HG03039 (cell line): ENCODE measurements at regions not wholly inside any gene's neighbourhood (a gene's known extent, or its start where the extent isn't known, plus 50 kb on each side); places are given as distances from the start of the nearest gene placed in this dataset.

Experiments
- ATAC-seq: cut with Tn5 transposase; IDR thresholded peaks from one replicate; pipeline ENCODE4 v1.9.1; 2021; ENCODE audit warnings: mild to moderate bottlenecking, moderate library complexity; ENCODE audit not compliant: unreplicated experiment

DNA sequence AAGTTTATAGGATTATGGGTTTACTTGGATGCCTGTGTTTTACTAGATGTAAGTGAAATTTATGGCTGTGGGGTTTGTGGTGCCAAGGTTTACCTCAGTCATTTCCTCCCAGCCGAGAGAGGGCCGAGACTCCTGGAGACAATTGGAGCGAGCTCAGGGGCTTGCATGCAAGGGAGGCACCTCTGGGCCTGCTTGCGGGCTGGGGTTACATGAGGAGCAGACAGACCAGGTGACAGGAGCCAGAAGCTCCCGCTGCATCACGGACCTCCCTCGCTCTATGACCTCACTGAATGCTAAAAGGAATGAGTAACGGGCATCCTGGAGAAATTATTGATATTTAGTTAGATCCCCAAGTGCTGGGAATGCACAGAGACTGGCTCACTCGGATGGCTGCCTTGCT is 275.2 kb upstream of the KIRREL3 start:
- no peak for ATAC-seq

DNA sequence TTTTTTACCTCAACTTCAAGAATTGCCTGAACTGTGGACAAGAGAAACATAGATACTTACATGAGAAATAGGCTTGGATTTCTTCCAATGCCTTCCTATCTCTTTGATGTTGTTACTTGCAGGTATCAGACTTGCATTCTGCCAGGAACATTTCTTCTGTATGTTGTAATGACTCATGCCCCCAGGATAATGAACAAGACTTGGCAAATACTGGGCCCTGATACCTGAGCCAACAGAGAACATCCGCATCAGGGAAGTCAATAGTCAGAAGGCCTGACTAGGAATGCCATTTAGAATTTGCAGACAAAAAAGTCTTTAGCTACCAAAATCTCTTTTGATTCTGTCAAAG is 273.7 kb upstream of the KIRREL3 start:
- no peak for ATAC-seq

DNA sequence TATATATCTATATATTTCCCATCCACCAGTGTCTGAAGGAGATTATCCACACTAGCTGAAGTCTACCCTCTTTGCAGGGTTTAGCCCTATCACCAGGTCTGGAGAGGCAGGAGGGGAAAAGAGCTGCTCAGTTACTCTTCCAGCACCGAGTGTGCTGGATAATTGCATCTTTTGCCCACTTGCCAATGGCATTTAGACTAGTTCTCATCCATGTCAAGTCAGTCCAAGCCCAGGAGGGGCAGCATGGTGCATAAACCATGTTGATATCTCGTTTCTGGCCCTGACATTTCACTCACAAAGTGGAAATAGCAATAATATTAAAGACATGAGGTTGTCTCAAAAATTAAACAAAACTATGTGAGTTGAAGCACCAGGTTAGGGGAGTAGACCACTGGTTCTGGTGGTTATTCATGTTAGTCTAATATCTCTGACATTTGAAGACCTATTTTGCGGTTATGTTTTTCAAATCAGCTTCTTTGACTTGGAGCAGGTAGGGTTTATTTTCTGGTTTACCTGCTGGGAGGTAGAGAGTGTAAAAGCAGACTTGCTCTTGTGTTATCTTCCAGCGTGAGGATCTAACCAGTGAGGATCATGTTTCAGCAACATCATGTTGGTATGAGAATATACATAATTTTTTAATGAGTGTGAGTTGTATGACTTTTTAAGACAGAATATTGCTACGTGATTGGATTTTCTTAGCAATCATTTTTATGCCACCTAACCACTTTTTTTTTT is 273.2 kb upstream of the KIRREL3 start:
- no peak for ATAC-seq

DNA sequence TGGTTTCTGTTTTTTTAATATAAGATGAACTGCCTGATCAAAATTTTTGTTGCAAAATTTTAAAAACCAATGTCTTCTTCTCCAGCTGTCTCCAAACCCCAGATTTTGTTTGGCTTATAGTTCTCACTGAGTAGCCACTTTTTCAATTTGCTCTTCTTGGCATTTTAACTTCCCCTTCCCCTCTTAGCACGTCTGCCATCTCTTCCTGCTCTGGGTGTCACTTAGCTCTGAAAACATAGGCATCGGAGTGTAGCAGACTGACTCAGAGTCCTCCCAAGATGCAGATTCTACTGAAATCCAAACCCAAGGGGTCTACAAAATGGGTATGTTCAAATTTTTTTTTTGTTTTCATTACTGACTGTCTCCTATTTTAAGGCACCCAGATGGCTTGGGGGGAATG is 270.3 kb upstream of the KIRREL3 start:
- ATAC-seq, result no peak

DNA sequence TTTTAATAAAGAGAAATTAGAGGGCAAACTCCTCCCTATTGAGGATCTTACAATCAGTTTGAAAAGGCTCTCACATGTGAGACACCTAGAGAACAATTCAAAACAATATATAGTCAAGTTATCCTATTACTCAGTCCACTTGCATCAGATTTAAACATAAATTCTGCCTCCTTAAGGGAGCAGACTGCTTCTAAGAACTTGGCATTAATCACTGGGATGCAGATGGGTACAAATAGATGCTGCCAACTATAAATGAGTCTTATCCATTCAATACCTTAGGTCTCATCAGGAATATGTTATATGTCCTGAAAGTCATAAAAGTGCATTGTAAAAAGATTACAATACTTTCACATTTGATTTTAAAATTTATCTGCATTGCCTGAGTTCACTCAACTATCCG is 269.3 kb upstream of the KIRREL3 start:
- ATAC-seq, result no peak

DNA sequence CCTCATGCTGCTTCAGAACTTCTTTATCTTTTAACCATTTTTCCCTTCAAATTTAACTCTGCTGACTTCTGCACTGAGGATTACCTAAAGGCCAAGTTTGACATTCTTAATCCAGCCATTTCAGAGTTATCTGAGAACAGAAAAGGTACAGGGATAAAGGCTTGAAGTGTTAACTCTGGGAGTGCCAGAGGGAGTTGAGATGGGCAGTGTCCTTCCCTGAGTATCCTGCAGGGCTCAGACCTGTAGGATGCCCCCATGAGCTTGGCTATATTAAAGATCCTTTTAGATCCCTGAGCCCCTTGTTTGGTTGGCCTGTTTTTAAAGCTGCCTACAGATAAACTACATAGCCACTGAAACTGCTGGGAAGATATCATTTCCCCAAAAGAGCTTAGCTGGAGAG is 268.4 kb upstream of the KIRREL3 start:
- no peak for ATAC-seq

DNA sequence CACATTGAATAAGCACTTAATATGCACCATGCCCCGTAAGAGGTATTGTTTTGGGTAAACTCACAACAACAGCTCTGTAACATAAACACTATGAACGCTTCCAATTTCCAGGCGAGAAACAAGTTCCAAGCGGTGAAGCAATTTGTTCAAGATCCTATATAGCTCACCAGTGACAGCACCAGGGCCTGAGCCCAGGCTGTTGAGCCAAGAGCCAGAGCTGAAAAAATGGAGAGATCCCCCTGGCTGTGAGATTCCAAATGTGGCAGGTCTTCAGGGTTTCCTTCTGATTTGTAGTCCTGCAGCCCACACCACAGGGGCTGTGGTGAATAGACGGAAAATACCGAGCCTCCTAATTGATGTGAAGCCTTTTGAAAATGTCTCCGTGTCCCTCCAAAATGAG is 268.0 kb upstream of the KIRREL3 start:
- no peak for ATAC-seq

DNA sequence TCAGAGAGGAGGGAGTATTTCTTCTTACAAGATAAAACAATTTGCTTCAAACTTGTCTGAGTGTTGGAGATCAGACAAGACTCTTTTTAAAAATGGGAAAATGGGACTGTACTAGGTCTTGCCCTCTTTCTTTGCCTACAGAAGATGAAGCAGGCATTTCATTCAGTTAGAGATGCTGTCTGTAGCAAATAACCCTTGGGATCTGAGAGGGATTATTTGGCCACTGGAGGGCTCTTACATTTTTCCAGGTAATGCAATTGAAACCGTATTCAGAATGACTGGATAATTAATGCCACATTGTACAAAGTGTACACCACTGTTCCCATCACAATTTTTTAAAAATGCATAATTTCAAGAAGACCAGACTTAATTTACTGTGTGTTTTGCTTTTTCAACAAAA is 258.5 kb upstream of the KIRREL3 start:
- ATAC-seq, result no peak

DNA sequence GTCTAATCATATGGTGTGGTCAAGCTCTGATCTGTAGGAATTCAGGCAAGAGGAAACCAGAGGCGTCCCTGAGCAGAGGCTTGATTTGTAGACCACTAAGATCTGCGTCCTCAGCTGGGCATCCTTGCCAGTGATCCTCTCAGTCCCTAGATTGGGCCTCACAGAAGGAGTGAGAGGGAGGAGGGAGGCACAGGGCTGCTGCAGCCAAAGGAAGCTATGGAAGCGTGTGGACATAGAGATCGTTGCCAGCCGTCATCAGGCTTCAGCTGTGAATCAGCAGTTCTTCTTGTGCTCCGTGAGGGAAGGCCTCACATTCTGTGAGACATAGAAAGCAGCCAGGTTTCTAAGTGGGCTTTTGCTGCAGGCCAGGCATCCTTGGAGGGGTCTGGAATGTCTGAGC is 254.6 kb upstream of the KIRREL3 start:
- no peak for ATAC-seq

DNA sequence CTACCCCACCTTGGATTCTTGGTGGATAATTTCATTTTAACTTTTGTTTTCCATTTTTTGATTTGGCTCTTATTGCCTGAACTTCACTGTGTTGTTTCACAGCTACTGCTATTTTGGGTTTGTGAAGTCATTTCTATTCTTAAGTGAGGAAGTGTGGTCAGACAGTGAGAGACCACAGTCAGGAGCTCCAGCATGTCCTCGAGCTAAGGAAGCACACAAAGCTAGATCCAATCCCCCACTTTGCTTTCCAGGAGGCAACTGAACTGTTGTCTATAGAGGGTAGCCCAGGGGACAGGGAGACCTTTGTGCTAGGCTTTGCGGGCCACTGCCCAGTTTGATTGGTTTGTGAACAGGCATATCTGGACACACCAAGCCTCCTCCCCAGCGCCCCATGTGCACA is 251.8 kb upstream of the KIRREL3 start:
- no peak for ATAC-seq

DNA sequence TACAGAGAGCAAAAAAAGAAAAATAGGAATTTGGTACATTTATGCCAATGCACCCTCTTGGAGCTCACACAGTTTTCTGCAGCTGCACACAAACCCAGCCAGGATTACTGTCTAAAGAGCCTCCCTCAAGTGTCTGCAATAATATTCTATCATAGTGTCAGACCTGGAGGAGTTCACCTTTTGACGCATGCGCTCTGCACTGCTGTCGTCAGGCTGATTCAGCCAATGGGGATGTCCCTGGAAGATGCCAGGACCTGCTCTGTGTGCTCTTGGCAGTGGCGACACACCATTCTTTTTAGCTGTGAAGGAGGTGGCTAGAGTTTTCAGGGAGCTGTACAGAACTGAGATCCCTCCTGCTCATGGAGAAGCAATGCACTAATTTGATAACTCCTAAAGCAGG is 249.0 kb upstream of the KIRREL3 start:
- ATAC-seq, result no peak

DNA sequence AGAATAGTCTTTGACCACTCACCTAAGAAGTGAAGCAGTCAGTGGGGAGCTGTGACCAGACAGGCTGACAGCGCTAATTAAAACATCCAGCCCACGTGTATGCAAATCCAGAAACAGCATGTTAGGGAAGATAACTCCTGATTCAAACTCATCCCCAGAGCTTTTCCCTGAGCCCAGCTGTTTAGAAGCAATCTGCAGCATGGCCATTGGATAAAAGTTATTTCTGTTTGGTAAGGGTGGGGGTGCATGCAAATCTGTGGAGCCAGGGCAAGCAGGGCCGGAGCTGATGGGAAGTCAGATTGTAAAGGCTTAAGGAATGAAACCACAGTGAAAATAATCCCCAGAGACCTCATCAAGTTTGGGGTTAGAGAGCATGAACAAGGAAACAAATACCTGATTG is 247.9 kb upstream of the KIRREL3 start:
- no peak for ATAC-seq

DNA sequence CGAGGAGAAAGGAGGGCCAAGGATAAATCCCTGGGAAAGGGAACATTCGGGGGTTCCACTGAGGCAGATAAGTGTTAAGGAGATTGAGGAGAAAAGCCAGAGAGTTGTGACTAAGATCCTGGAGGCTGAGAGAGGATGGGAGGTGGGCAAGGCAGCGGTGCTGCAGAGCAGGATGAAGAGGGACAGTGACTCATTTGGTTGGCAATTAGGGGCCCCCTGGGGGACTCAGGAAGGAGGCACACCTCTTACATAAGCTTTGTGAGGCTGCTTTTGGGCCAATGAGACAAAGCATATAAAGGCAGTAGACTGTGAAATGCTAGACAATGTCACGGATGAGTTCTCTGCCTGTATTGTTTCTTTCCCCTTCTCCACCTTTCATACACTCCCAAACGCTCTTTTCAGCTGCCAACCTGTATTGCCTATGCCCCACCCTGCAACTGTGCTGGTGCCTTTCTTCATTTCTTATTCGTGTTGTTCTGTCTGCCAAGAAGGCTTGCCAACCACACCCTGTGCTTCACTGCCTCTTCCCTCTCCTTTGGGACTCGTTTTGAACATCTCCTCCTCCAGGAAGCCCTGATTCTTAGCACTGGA is 246.8 kb upstream of the KIRREL3 start:
- ATAC-seq, result no peak

DNA sequence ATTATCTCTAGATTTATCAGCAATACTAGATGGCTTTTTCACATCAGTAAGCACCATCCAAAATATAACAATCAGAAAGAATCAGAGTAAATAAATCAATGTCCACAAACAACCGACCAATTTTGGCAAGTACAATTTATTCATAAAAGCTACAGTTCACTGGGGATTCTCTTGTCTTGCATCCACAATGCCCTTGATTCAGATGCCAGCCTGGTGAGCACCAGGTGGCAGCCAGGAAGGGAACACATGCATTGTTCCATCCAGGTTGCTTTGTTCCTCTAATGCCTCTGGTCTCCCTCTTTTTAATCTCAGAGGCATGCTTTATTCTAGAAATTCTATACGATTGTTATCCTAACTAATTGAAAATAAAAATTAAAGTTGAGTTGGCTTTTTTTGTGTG is 242.1 kb upstream of the KIRREL3 start:
- no peak for ATAC-seq

DNA sequence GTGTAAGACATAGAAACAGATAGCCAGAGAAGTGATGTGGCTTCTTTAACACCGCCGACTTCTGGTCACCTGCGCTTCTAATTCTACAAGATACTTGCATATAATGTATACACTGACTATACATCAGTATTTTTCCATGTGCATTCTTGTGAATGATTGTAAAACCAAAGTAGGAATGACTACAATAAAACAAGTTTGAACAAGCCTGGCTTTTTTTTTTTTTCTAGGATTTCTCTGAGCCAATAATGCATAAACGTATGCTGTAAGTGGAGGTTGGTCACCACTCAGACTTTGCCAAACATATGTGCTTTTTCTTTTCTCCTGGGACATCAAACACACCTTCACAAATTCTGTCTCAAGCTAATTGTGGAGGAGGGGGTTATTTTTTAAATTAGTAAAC is 237.8 kb upstream of the KIRREL3 start:
- ATAC-seq, result no peak

DNA sequence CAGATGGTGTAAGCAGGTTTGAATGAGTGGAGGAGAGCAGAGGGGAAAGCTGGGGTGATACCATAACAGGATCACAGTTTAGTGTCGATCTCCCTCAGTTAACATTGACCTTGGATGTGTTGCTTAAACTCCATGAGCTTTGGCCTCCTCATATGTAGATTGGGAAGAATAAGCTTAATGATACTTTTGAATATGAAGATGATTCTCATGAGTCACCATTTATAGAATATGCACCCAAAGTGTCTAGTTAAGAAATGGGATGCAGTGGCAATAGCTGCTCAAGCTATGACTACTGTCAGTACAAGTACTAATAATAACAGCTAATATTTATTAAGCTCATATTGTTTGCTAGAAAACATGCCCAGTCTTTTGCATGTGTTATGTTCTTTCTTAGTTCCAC is 236.2 kb upstream of the KIRREL3 start:
- no peak for ATAC-seq

DNA sequence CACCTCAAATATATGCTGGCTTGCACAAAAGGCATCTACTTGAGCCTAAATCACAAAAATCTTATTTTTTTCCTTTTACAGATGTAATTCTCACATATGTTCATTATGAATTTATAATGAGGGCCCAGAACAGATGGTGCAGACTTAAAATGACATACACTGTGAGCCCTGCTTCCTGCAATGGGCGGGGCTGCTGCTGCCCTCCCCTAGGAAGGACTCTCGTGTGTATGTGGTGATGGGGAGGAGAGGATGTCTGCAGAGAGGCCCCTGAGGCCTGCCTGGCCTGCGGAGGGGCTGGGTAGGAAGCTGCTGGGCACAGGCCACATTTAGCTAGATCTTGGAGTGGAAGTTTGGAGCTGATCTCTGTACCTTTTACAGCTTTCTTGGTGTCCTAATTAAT is 233.4 kb upstream of the KIRREL3 start:
- ATAC-seq, result no peak

DNA sequence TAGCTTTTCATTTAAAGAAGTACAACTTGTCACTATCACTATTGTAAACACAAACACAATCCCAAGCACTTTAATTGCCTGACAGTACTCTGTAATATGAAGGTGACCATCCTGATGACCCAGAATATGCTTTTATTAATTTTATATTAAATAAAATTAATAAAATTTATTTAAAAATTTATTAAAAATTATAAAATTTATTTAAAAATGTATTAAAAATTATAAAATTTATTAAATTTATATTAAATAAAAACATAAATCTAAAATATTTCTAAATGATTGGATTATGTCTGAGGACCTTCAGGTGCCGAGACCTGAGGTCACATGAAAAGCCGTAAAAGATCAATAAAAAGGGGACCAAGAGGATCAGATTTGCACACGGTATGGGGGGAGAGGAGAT is 229.8 kb upstream of the KIRREL3 start:
- ATAC-seq, result no peak

DNA sequence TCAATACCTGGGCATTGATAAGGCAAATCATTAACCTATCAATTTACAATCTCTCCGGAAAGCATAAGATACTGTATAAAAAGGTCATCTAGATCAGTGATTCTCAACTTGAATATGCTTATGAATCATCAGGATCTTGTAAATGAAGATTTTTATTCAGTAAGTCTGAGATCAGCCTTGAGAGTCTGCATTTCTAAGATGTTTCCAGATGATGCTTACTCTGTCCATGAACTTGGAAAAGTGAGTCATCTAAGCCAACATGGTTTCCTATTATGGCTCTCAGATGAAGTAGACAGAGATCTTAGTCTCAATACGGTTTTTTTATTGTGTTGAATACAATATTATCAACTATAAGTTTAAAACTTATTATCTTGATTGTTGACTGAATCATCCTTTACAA is 226.4 kb upstream of the KIRREL3 start:
- no peak for ATAC-seq

DNA sequence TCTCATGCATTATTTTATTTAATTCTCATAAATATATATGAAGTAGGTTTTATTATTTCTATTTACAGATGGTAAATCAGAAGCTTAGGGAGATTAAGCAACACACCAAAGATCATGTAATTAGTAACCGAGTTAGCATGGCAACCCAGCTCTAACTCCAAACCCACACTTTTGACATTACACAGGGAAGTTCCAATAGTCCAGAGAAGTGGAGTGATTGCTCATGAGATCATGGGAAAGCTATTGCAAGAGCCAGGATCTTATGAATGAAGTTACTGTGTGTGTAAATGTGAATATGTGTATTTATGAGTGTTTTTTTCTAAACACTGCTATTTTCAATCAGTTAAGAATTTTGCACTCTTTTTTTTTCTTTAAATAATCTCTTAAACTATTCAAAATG is 225.8 kb upstream of the KIRREL3 start:
- no peak for ATAC-seq

DNA sequence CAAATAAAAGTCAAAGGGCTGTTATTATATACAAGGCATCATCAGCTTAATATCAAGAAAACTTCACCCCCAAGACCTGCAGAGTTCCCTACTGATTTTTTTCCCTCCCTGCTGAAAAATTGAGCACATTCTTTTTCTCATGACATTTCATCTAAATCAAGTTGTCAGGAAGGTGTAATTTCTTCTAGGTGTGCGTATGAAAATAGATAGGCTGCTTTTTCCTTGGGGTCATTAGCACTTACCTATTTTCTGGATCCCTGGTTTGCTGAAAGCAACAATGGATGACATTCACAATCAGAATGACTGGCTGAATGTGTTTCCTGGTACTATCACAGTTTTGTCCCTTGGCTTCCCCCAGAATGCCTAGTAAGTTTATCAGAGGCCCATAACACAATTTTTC is 225.0 kb upstream of the KIRREL3 start:
- no peak for ATAC-seq

DNA sequence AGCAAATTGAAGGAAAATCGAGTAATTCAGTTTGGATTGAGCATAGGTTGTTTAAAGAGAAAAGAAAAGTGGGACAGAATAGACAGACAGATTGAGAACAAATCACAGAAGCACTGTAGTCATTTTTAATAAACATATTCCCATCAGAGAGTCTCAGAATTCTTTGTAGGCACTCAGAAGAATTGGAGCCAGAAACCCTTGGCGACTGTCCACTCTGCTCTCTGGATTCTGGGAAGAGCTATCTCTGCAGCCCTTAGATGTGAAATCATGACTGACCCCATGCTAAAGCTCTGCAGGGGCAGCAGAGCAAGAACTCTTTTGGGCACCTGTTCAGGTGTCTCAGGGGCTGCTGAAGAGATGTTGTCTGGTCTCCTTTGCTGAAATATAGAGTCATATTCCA is 223.7 kb upstream of the KIRREL3 start:
- no peak for ATAC-seq

DNA sequence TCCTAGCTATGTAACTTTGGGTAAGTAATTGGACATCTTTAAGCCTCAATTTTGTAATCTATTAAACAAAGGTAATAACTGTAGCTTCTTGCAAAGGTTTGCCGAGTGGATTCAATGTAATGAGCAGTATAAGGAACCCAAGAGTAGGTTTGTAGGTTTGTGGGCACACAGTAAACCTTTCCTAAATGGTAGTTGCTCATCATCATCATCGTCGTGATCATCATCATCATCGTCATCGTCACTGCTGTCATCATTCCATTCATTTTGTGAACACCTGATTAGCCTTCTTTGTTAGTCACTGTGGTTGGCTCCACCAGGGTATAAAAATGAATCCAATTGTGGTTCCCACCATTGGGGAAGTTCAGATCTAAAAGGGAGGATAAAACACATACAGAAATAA is 223.1 kb upstream of the KIRREL3 start:
- ATAC-seq, result no peak
